Parathyroid adenoma (tissue), 2 donors: ENCODE measurements at regions not wholly inside any gene's neighbourhood (a gene's known extent, or its start where the extent isn't known, plus 50 kb on each side); places are given as distances from the start of the nearest gene placed in this dataset.

ENCODE experiments used
- H2AFZ ChIP-seq: fragments of 300-600 bp; sonication (generic); one replicate; pipeline ENCODE4 v1.7.0; 2017; ENCODE audit warnings: antibody characterized with exemption, mild to moderate bottlenecking
- H3K27ac ChIP-seq: fragments of 300-600 bp; sonication (generic); one replicate; pipeline ENCODE4 v1.7.0; 2017
- H3K27me3 ChIP-seq: fragments of 300-600 bp; sonication (generic); one replicate; pipeline ENCODE4 v1.7.0; 2017; ENCODE audit warnings: low read length; ENCODE audit not compliant: control insufficient read depth, insufficient read depth
- H3K36me3 ChIP-seq: fragments of 300-600 bp; sonication (generic); one replicate; pipeline ENCODE4 v1.7.0; 2017; ENCODE audit warnings: low read length; ENCODE audit not compliant: control insufficient read depth, insufficient read depth
- H3K4me1 ChIP-seq: fragments of 300-600 bp; sonication (generic); one replicate; pipeline ENCODE4 v1.7.0; 2017; ENCODE audit warnings: control low read depth
- H3K4me2 ChIP-seq: fragments of 300-600 bp; sonication (generic); one replicate; pipeline ENCODE4 v1.7.0; 2017; ENCODE audit warnings: low read length
- H3K4me3 ChIP-seq: fragments of 300-600 bp; sonication (generic); one replicate; pipeline ENCODE4 v1.7.0; 2017; ENCODE audit warnings: low read depth, low read length
- H3K79me2 ChIP-seq: fragments of 300-600 bp; sonication (generic); one replicate; pipeline ENCODE4 v1.7.0; 2017; ENCODE audit warnings: control low read depth
- H3K9ac ChIP-seq: fragments of 300-600 bp; sonication (generic); one replicate; pipeline ENCODE4 v1.7.0; 2017; ENCODE audit warnings: mild to moderate bottlenecking
- H3K9me3 ChIP-seq: fragments of 300-600 bp; sonication (generic); one replicate; pipeline ENCODE4 v1.7.0; 2017; ENCODE audit warnings: low read length; ENCODE audit not compliant: control insufficient read depth
- TF ChIP-seq, protein P1 (sequence below): fragments of 300-600 bp; sonication (generic); IDR thresholded peaks from one replicate; pipeline ENCODE4 v1.7.0; 2017; ENCODE audit warnings: antibody characterized with exemption, mild to moderate bottlenecking
- donor health status: primary hyperparathyroidism.

DNA sequence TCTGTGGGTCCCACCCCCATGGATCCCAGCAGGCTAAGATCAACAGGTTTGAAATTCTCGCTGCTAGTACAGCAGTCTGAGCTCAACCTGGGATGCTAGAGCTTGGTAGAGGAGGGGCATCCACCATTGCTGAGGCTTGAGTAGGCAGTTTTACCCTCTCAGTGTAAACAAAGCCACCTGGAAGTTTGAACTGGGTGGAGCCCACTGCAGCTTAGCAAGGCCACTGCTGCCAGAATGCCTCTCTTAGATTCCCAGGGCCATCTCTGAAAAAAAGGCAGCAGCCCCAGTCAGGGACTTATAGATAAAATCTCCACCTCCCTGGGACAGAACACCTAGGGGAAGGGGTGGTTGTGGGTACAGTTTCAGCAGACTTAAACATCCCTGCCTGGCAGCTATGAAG, 190.0 kb upstream of the CACNA2D1 start:
- no peaks in the 10 kb centered on the region for H3K79me2 ChIP-seq
- no peak overlapping the region for H2AFZ ChIP-seq
- H3K36me3 ChIP-seq = no peaks in the 10 kb centered on the region
- H3K27me3 ChIP-seq = no peaks in the 10 kb centered on the region
- no peak overlapping the region for H3K4me3 ChIP-seq
- H3K9ac ChIP-seq = no peak overlapping the region
- H3K9me3 ChIP-seq = no peaks in the 10 kb centered on the region
- TF ChIP-seq, protein P1, sequence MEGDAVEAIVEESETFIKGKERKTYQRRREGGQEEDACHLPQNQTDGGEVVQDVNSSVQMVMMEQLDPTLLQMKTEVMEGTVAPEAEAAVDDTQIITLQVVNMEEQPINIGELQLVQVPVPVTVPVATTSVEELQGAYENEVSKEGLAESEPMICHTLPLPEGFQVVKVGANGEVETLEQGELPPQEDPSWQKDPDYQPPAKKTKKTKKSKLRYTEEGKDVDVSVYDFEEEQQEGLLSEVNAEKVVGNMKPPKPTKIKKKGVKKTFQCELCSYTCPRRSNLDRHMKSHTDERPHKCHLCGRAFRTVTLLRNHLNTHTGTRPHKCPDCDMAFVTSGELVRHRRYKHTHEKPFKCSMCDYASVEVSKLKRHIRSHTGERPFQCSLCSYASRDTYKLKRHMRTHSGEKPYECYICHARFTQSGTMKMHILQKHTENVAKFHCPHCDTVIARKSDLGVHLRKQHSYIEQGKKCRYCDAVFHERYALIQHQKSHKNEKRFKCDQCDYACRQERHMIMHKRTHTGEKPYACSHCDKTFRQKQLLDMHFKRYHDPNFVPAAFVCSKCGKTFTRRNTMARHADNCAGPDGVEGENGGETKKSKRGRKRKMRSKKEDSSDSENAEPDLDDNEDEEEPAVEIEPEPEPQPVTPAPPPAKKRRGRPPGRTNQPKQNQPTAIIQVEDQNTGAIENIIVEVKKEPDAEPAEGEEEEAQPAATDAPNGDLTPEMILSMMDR = no peak
- H3K4me1 ChIP-seq = no peaks in the 10 kb centered on the region
- no peak overlapping the region for H3K27ac ChIP-seq
- H3K4me2 ChIP-seq = no peak overlapping the region

DNA sequence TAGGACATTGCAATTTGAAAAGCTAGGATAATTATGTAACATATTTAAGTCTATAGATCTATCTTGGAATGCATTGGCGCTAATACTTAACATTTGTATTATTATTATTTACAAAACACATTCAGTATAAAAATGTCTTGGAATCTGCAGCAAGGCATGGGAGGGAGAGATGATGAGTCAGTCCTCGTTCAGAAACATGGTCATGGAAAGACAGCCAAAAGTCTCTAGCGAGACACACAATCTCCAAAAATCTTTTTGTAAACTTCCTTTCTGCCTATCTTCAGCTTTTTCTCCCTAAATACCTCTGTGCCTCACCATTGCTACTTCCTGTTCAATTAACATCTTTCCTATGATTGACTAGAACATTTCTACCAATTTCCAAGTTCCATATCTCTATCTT, 188.4 kb upstream of the CACNA2D1 start:
- Histone ChIP-seq H3K4me2 (no peak overlapping the region), H3K4me3 (no peak overlapping the region), H2AFZ (no peak overlapping the region), H3K9ac (no peak overlapping the region), H3K36me3 (no peaks in the 10 kb centered on the region), H3K9me3 (no peaks in the 10 kb centered on the region), H3K27me3 (no peaks in the 10 kb centered on the region), H3K27ac (no peak overlapping the region), H3K79me2 (no peaks in the 10 kb centered on the region), H3K4me1 (no peaks in the 10 kb centered on the region)
- TF ChIP-seq, protein P1 = no peak

DNA sequence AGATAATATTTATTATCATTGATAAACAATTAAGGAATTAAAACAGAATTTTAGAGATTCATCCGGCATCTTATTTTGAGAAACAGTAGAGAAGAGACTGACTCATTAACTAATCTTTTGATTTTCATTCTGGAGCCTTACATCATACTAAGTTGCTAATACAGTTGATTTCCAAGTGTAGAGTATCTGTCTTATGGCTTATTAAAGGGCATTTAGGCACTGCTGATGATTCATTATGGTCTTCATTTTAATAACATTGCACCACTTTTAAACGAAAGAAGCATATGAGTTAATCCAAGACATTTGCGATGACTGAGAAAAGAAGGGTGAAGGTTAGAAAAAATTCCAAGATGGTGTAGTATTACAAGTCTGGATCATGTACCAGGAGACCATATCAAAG, 186.0 kb upstream of the CACNA2D1 start:
- no peaks in the 10 kb centered on the region for H3K4me1 ChIP-seq
- no peak overlapping the region for H3K27ac ChIP-seq
- H3K27me3 ChIP-seq = no peaks in the 10 kb centered on the region
- H3K9ac ChIP-seq = no peak overlapping the region
- no peaks in the 10 kb centered on the region for H3K9me3 ChIP-seq
- H2AFZ ChIP-seq = no peak overlapping the region
- TF ChIP-seq, protein P1 = no peak
- H3K79me2 ChIP-seq = no peaks in the 10 kb centered on the region
- H3K36me3 ChIP-seq = no peaks in the 10 kb centered on the region
- H3K4me2 ChIP-seq = no peak overlapping the region
- H3K4me3 ChIP-seq = no peak overlapping the region

DNA sequence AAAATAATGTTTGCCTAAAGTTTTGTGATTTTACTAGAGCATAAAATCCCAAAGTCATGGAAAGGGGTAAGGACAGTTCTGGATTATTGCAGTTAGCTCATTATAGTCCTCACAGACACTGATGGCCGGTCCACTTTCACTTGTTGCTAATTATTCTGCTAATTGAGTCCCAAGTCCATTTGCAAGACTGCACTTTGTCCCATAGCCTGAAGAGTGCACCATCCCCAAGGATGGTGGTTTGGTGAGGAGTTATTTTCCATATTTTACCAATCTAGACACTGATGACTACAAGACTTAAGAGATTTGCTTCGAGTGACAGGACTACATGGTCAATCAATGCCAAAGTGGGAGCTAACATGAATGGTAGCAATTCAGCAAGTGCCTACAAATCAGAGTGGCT, 181.8 kb upstream of the CACNA2D1 start:
- Histone ChIP-seq H3K27me3 (no peaks in the 10 kb centered on the region), H3K9ac (no peak overlapping the region), H3K4me1 (no peaks in the 10 kb centered on the region), H3K4me3 (no peak overlapping the region), H3K79me2 (no peaks in the 10 kb centered on the region), H3K27ac (no peak overlapping the region), H3K4me2 (no peak overlapping the region), H3K36me3 (no peaks in the 10 kb centered on the region), H3K9me3 (no peaks in the 10 kb centered on the region), H2AFZ (no peak overlapping the region)
- TF ChIP-seq, protein P1 = no peak

DNA sequence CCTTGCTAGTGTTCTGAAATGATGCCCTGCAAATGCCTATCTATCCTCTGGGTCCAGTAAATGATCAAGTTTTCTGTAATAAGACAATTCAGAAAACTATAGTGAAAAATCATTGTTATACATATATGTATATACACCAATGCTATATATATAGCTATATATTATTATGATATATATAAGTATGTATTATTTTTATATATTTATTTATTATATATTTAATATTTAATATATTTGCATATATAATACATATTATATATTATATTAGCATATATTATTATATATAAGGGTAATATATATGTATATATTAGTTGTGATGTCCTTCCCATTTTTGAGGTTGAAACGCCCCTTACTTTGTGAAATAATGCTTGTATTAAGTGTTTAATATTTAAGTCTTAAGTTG, 181.4 kb upstream of the CACNA2D1 start:
- no peaks in the 10 kb centered on the region for H3K9me3 ChIP-seq
- no peak overlapping the region for H3K27ac ChIP-seq
- H3K79me2 ChIP-seq = no peaks in the 10 kb centered on the region
- no peak overlapping the region for H3K4me2 ChIP-seq
- no peaks in the 10 kb centered on the region for H3K36me3 ChIP-seq
- H3K4me1 ChIP-seq = no peaks in the 10 kb centered on the region
- H2AFZ ChIP-seq = no peak overlapping the region
- no peak overlapping the region for H3K4me3 ChIP-seq
- TF ChIP-seq, protein P1 = no peak
- no peaks in the 10 kb centered on the region for H3K27me3 ChIP-seq
- no peak overlapping the region for H3K9ac ChIP-seq
